HG03565 (cell line): ENCODE measurements at regions not wholly inside any gene's neighbourhood (a gene's known extent, or its start where the extent isn't known, plus 50 kb on each side); places are given as distances from the start of the nearest gene placed in this dataset.
"Not testable (repeated sequence)": the region's sequence is repeated elsewhere in the genome, so short reads cannot be mapped to it uniquely, and the experiment has no call there.

Experiments used
- ATAC-seq: cut with Tn5 transposase; IDR thresholded peaks from one replicate; pipeline ENCODE4 v1.9.1; 2021; ENCODE audit warnings: mild to moderate bottlenecking, moderate library complexity; ENCODE audit not compliant: unreplicated experiment

DNA sequence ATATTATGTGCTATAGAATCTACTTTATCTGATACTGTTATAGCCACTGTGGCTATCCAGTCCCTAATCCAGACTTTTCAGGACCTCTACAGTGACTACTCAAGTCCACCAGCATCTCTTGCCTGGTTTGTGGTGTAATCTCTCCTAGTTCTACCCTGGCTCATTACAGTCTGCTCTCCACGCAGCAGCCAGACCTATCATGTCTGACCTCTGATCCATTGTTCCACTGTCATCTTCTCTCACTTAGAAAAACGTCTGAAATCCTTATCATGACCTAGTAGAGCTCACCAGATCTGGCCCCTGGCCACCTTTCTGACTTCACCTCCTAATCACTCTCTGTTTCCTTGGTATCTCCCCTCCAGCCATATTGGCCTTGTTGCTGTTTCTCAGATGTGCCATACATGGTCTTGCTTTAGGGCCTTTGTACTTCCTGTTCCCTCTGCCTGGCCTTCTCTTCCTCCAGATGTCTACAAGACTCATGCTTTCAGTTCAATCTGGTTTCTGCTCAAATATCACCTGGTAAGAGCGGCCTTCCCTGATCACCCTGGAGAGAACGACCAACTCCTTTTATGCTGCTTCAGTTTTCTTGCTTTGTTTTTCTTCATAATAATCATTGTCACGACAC, 475.5 kb downstream of the AACS start:
- ATAC-seq: no peak

DNA sequence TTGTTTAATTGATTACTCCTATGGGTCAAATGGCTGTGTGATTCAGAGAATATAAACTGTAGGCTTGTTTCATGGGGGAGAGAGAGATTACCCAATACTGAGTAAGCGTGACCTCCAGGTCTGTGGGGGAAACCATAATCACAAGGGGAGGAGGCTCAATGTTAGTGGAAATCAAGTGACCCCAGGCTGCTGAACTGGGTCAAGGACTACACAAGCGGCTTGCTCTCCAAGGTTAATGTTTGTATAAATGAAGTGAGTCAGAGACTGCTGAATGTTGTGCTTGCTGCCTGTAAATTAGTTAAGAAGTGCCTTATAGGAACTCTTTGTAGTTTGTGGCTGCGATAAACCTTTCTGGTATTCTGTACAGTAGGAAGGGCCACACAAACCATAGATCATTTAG, 479.7 kb downstream of the AACS start:
- no peak for ATAC-seq

DNA sequence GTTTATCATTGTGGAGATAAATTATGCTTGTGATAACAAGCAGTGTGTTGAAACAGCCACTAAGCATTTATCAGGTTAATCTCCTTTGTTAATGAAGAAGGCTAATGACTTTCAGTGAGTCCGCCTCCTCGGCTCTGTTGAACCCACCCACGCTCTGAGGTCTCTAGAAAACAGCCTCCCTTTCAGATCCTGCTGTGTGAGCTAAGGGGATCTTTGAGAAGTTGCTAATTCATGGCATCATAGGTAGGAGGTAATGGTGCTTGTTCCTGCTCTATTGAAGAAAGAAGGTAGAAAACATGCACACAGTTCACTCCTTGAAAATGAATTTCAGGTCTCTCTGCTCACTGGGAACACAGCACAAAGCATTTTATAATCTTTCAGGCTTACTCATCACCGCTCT, 483.9 kb downstream of the AACS start:
- no peak for ATAC-seq

DNA sequence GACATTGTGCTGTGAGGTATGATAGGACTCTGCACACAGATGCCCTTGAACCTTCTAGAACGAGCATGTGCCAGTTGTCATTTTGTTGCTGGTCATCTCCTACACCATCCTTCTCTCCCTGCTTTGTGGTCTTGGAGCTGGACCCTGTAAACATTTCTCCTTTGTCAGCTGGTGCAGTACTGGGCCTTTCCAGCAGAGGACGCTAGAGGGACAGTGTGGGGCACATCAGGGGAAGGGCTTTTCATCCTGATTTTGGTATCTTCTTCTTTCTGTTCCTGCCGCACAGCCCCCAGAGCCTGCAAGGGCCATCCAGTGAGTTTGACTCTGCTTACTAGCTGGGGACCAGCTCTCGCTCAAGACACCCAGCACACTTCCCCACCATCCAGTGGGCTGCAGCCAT, 484.6 kb downstream of the AACS start:
- ATAC-seq: no peak

DNA sequence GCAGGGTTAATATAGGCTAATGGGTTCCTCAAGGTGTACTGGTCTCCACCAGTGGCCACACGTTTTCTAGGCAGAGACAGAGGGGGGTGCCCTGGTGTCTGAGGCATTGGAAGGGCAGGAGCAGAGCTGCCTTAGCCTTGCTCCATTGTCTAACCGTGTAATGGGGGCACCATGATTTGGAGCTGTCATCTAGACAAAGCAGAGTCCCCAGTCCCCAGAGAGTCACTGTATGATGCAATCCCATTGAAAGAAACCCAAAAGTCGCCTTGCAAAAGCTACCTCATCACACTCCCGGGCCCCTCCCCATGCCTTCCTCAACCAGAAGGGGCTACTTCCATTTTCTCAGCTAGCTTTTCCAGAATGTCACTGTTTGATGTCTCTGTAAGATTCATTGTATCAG, 487.1 kb downstream of the AACS start:
- no peak for ATAC-seq

DNA sequence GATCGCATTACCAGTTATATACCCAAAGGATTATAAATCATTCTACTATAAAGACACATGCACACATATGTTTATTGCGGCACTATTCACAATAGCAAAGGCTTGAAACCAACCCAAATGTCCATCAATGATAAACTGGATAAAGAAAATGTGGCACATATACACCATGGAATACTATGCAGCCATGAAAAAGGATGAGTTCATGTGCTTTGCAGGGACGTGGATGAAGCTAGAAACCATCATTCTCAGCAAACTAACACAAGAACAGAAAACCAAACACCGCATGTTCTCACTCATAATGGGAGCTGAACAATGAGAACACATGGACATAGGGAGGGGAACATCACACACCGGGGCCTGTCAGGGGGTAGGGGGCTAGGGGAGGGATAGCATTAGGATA, 495.8 kb downstream of the AACS start:
- ATAC-seq: not testable (repeated sequence)

DNA sequence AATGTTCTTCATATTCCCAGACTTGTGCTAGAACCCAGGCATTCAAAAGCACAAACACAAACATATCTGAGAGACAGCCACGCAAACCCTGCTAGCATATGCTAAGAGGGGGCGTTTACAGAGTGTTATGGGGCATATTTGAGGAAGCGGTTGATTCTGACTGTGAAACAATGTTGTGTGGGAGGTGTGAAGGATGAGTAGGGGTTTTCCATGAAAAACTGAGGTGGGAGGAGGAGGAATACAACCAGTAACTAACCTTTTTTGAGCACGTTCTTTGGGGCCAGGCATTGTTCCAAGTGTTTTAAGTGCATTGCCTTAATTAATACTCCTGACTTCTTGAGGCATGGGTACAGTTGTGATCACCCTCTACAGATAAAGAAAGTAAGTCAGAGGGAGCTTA, 499.5 kb downstream of the AACS start:
- no peak for ATAC-seq

DNA sequence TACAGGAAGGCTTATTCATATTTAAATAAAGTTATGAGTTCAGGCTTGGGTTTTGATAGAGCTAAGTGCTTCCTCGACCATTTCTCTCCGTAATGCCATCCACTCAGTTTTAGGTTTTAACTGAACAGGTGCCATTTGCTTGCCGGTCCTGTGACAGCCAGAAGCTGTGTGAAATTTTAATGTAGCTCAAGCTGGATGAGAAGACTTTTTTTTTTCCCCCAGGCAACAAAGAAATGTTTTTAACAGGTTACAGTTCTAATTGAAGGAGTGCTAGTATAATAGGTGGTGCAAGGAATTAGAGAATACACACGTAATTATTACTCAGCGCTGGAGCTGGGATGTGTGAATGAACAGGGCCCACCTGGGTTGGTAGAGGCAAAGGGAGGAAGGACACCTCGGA, 502.3 kb downstream of the AACS start:
- ATAC-seq: no peak

DNA sequence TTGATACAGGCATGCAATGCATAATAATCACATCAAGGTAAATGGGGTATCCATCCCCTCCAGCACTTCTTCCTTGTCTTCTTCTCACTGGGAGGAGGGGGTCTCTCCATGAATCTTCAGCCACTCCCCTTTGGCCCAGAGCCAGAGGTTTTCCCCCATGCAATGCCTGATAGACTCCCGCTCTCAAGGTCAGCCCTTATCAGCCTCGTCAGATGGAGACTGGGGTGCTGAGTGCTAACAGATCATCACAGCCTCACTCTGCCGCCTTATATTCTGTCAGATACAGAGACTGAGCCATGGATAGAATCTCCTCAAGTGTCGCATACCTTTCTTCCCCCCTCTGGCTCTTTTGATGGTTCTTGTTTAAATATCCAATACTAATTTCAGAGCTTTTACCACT, 503.1 kb downstream of the AACS start:
- no peak for ATAC-seq

DNA sequence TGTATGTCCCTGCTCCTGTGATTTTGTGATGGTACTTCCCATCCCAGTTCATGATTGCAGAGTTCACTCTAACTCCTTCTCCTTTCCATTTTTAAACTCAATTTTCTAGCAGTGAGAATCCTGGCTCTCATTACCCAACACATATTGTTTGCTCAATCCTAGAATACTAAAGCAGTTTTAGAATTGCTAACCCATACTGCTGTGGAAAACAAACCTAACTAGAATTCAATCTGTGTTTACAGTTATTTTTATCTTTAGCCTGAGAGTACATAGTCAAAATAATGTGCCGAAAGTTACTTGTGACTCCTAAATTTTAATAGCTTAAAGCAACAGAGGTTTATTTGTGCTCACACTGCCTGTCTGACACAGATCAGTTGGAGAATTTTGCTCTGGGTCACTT, 508.0 kb downstream of the AACS start:
- ATAC-seq: no peak

DNA sequence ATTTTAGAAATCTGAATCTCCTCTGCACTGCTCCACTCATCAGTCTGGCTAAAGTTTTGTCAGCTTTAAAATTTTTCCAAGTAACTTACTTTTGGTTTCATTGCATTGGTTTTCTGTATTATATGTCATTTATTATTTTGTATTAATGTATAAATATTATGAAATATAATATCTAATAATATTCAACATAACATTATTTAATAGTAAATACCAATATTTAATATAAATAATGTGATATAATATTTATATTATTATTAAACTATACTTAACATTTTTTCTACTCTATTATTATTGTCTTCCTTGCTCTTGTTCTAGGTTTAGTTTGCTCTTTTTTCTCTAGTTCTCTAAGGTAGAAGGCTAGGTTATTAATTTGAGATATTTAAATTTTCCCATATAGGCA, 512.1 kb downstream of the AACS start:
- no peak for ATAC-seq

DNA sequence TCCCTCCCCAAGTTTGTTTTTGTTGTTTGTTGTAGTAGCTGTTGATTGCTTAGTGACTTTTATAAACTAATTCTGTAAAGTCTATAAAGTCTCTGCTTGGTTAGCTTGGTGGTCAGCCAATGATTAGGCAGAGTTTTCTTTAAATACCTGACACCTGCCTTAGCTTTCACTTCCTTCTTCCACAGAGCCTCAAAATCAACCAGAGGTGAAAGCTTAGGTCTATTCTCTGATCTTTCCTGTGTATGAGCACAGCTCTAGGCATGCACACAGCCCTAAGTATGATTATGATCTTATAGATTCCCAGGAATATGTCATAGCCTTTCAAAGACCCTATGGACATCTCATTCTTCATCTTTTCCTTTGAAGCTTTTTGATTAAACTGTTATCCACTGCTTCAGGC, 514.7 kb downstream of the AACS start:
- ATAC-seq: no peak

DNA sequence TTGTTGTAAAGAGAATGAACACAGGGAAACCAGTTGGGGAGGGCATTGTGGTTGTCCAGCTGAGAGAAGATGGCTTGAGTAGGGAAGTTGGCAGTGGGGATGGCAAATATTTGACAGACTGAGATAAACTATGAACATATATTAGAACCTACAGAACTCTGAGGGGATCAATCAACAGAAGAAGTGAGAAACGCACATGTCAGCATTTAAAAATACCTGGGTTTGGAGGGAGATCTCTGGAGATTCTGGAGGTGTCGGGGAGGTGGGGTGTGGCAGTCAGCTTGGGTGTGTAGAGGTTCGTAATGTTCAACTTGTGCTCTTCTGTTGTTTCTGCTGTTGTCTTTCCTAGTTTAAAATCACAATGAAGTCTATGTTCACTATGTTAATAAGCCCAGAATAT, 517.8 kb downstream of the AACS start:
- no peak for ATAC-seq

DNA sequence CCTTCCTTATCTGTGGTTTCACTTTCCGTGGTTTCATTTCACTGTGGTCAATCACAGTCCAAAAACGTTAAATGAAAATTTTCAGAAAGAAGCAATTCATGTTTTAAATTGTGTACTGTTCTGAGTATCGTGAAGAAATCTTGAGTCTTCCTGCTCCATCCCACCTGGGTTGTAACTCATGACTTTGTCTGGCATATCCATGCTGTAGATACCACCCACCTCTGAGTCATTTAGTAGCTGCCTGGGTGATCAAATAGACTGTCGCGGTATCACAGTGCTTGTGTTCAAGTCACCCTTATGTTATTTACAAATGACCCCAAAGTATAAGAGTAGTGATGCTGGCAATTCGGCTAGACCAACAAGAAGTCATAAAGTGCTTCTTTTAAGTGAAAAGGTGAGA, 521.2 kb downstream of the AACS start:
- no peak for ATAC-seq

DNA sequence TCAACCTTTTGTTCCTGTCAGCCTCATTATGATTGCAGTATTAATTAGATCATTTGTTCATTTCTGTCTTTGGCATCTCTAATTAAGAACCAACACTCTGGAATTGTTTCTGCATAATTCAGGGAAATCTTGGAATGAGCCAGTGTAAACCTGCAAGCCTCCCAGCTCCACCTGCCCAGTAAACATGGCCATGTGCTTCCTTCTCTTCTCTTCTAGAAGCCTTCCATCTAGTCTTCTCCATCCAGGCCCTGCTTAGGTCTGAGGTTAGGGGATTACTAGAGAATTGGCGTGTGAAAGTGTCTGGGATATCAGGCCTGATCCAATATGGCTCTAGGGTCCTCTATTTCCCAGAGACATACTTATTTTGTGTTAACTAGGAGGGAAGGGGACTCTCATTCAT, 528.0 kb downstream of the AACS start:
- no peak for ATAC-seq

DNA sequence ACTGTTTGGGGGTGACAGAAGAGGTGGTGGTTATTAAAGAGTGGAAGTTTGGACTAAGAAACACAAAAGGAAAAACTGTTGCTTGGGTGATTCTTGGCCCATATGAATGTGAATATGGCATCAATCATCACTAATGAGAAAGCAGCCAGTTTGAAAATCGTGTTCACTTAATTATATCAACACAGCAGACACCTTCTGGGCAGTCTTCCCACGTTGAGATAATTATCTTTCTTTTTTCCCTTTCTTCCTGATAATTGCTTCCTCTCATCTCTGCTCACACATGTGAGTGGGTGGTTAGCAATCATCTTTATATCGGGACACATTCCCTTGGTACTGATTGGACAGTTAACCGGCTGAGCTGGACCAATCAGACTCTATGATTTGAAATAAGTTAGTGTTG, 539.7 kb downstream of the AACS start:
- no peak for ATAC-seq

DNA sequence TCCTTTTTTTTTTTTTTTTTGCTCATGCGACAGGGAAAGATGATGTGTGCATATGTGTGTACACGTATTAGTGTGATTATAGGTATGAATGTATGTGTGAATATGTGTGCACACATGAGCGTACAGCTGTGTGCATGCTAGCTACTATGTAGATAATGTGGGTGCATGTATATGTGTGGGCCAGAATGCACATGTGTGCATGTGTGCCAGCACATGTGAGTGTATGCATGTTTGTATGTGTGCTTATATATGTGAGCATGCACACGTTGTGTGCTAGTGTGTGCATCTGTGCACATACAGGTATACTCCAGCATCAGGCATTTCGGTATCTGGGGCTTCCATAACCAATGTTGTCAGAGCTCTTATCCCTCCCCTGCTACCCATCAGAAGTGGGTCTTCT, 541.1 kb downstream of the AACS start:
- no peak for ATAC-seq

DNA sequence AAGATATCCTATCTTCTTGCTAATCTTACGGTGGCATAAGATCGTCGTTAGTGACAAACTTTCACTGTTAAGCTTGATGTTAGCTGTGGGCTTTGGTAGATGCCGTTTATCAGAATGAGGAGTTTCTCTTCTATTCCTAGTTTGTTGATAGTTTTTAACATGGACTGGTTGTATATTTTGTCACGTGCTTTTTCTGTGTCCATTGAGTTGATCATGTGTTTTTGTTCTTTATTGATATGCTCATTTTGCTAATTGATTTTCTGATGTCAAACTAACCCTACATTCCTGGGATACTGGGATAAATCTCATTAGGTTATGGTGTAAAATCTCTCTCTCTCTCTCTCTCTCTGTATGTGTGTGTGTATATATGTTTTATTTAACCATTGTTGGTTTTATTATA, 545.1 kb downstream of the AACS start:
- no peak for ATAC-seq

DNA sequence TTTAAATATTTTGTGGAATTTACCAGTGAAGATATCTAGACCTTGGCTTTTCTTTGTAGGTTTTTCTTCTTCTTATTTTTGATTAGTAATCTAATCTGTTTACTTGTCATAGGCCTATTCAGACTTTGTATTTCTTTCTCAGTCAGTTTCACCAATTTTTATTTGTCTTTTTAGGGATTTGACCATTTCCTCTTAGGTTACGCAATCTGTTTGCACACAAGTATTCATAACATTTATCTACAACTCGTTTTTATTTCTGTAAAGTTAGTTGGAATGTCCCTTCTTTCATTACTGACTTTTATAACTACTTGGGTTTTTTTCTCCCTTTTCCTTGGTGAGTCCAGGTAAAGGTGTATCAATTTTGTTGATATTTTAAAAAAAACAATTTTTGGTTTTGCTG, 545.7 kb downstream of the AACS start:
- ATAC-seq: no peak

DNA sequence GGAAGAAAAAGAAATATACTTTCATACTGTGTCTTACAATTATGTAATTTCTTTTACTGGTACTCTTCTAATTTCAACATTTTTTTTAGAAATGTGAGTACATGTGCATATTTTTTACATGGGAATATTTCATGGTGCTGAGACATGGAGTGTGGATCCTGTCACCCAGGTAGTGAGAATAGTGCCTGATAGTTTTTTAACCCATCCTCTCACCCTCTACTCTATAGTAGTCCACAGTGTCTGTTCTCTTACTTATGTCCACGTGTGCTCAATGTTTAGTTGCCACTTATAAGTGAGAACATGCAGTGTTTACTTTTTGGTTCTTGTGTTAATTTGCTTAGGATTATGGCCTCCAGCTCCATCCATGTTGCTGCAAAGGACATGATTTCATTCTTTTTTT, 548.8 kb downstream of the AACS start:
- ATAC-seq: no peak

DNA sequence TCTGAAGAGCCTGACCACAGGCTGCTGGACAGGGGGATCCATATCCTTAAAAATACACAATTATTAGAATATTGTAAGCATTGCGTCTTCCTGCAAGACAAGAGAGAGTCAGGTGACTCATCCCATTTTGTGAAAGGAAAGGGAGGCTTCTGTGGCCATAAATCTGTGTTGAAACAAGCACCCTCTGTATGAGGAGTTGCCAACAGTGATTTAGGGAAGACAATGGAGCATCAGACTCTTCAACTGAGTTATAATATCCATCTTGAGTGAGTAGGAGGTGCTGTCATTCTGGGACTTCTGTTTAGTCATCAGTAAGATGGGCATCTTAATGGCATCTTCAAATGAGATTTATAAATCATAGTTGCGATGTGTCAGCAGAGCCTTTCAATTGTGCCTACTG, 554.5 kb downstream of the AACS start:
- ATAC-seq: no peak

DNA sequence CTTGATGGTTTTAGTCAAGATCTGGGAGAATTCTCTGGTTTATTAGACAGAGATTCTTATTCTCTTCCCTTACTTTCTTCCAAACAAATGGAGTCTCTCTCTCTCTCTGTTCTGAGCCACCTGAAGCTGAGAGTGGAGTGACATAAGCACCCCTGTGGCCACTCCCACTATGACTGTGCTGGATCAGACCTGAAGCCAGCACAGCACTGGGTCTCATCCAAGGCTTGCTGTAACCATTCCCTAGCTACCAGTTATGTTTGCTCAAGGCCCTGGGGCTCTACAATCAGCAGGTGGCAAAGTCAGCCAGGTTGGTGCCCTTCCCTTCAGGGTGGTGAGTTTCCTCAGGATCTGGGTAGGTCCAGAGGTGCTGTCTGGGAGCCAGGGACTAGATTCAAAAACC, 568.5 kb downstream of the AACS start:
- no peak for ATAC-seq

DNA sequence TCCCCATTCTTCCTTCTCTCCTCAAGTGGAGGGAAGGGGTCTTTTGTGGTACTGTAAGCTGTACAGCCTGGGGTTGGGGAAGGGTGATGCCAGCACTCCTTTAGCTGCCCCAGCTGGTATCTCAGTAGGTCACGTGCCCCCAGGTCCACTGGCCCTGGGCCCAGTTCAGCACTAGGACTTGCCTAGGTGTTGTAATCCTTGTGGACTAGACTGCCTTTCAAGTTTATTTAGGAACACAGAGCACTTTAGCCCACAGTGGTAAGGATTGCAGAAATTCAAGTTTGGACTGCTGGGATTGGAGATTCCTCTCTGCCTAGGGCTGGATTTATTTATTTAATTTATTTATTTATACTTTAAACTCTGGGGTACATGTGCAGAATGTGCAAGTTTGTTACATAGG, 569.6 kb downstream of the AACS start:
- no peak for ATAC-seq

DNA sequence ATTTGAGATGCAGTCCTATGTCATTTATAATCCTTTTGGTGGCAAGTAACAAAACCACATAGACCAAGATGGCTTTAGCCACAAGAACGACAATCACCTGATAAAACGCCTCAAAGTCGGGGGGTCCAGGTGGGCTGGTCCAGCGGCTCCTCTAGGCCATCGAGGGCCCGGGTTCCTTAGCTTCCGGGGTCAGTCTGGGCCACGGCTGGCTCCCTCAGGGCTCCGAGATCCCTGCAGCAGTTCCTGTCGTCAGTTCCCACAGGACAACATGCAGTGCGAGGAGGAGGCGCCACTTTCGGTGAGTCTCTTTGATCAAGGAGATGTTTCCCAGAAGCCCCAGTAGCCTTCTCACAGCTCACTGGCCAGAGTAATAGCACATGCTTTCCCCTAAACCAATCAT, 574.6 kb downstream of the AACS start:
- ATAC-seq: no peak
